Breast epithelium (tissue), 3 donors: ENCODE measurements at regions not wholly inside any gene's neighbourhood (a gene's known extent, or its start where the extent isn't known, plus 50 kb on each side); places are given as distances from the start of the nearest gene placed in this dataset.

Source experiments
- CTCF ChIP-seq, 3 donors: fragments of 450-650 bp; IDR thresholded peaks; one replicate each; pipeline ENCODE4 v1.5.1; 2016 to 2017; ENCODE audit warnings: antibody characterized with exemption in 3 of 3, mild to moderate bottlenecking in 3 of 3, moderate library complexity in 3 of 3
- POLR2AphosphoS5 ChIP-seq, 3 donors: sonication (generic); formaldehyde crosslinking; IDR thresholded peaks; one replicate each; pipeline ENCODE4 v1.6.1; 2017; ENCODE audit warnings: antibody characterized with exemption in 3 of 3

GRCh38 chr1:117795190-117795589 is 134.2 kb downstream of the GDAP2 start:
- TF ChIP-seq CTCF (IDR thresholded peaks at IDR 0.05): no peak
- no peak for TF ChIP-seq POLR2AphosphoS5 (IDR thresholded peaks at IDR 0.05)
